DMS114 treated with DMSO at 0.1 percent for 48 hours (cell line): ENCODE measurements at regions not wholly inside any gene's neighbourhood (a gene's known extent, or its start where the extent isn't known, plus 50 kb on each side); places are given as distances from the start of the nearest gene placed in this dataset.

Experiments used
- DNase-seq: peaks from one replicate; lab custom pipeline; 2025; ENCODE audit not compliant: unreplicated experiment; lab: John Stamatoyannopoulos, UW

DNA sequence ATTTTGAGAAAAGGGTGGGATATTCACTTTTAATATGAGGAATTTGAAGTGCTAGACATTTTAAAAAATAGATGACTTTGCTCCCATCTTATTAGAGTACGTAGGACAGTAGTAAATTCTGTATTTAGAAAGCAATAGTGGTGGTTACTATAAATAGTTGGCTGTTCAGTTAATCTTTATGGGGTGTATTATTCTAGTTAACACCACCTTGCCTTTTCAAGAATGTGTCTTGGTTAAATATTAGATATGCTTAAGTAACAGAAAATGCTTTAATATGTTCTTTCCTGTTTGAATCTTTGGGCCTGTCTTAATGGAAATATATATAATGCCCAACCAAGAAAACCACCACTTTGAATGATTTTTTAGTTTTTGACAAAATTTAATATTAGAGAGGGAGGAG is 608.7 kb upstream of the FAM174A start:
- DNase-seq, result no peak

- no peak for DNase-seq
These were observed 612.8 kb upstream of the FAM174A start for GRCh38 chr5:99922386-99922785.

- no peak for DNase-seq
These were observed 623.2 kb upstream of the FAM174A start for GRCh38 chr5:99911971-99912370.

DNA sequence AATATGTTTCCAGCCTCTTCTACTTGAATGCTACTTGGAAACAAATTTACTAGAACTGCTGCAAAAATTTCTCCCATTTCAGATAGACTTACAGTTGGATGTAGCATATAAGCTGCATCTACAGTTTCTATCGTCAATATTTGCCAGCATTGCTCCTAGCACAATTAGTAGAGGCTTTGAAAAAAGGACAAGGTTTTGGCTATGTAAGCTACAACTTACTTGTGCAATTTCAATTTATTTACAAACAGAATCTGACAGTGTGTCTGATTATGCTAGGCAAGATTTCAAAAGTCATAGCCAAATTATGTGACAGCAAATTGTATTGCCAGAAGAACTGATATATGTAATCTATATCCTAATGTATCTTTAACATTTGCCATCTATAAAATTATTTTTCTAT is 628.4 kb upstream of the FAM174A start:
- no peak for DNase-seq

- no peak for DNase-seq
These were observed 633.2 kb upstream of the FAM174A start for GRCh38 chr5:99901972-99902371.

- no peak for DNase-seq
These were observed 634.8 kb upstream of the FAM174A start for GRCh38 chr5:99900302-99900852.

GRCh38 chr5:99879791-99880511 is 655.2 kb upstream of the FAM174A start:
- no peak for DNase-seq

- DNase-seq, result no peak
These were observed 656.3 kb upstream of the FAM174A start for GRCh38 chr5:99878830-99879229.

- DNase-seq, result no peak
These were observed 668.4 kb upstream of the FAM174A start for GRCh38 chr5:99866740-99867139.

DNA sequence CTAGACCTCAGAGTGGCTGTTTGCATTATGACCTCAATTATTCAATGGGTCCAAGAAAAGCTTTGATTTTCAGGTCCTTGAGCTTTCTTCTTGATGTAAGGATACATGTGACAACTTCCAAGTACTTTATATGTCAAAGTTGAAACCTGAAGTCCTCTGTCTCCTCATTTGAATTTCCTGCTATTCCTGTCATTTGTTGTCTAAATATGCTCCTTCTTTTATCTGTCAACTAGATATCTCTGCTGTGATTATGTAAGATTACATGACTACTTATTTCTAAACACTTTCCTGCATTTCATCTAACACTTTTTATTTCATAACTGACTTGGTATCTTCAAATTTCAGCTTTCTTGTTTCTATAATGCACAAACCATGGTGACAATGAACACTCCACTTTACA is 670.0 kb upstream of the FAM174A start:
- no peak for DNase-seq

DNA sequence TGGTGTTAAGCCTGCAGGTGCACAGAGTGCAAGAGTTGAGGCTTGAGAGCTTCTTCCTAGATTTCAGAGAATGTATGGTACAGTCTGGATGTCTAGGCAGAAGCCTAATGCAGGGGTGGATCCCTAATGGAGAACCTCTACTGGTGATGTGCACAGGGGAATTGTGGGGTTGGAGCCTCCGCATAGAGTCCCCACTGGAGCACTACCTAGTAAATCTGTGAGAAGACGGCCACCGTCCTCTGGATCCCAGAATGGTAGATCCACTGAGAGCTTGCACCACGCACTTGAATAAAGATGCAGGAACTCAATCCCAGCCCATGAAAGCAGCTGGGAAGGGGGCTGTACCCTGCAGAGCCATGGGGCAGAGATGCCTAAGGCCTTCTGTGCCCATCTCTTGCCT is 699.4 kb upstream of the FAM174A start:
- no peak for DNase-seq

DNA sequence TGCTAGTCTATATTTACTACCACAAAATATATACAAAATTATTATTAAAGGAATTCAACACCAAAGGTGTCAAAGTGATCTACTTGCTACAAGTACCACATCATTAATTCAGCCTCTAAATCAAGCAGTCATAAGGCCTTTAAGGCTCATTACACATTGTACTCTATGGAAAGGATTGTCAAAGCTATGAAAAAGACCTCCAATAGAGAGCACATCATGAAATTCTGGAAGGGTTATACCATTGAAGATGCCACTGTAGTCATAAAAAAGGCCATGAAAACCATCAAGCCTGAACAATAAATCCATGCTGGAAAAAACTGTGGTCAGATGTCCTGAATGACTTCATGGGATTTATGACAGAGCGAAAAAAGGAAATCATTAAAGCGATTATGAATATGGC is 708.0 kb upstream of the FAM174A start:
- no peak for DNase-seq

- no peak for DNase-seq
These were observed 717.4 kb upstream of the FAM174A start for GRCh38 chr5:99817796-99818195.

- no peak for DNase-seq
These were observed 720.7 kb upstream of the FAM174A start for GRCh38 chr5:99814321-99815063.

DNA sequence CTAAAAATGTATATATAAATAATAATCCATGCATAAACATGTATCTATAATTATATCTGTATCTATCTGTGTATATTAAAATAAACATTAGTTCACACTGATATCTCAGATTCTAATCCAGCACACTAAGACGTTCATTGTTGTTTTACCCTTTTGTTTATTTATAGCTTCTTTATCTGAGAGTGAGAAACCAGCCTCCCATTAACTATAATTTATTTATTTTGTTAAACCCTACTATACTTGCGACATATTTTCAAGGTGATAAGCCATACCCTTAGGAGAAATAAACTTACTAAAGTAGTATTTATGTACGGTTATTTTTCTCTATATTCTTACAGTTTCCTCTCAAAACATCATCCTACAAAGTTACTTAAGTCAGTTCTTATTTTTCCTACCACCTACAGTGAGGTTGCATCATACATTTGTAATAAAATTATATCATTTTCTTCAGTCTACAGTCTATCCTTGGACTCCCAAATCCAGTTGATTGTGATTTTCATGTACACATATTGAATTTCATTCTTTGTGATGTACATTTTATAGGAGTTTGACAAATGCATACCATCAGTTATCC is 726.4 kb upstream of the FAM174A start:
- no peak for DNase-seq

DNA sequence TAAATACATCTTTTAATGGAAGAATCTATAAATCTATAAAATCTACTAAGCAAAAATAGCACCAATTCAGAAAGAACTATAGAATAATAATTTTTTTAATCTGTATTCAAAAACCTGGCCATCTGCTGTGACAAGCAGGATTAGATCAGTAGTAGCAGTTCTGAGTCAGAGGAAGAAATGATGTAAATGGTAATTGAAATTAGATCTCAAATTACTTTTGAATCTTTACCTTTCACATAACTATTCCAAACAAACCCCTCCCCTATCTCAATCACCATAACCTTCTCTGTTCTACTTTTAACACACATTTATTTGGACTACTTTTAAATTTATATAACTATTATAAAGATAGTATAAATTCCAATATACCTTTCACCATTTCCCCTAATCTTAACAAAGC is 727.8 kb upstream of the FAM174A start:
- DNase-seq, result no peak

DNA sequence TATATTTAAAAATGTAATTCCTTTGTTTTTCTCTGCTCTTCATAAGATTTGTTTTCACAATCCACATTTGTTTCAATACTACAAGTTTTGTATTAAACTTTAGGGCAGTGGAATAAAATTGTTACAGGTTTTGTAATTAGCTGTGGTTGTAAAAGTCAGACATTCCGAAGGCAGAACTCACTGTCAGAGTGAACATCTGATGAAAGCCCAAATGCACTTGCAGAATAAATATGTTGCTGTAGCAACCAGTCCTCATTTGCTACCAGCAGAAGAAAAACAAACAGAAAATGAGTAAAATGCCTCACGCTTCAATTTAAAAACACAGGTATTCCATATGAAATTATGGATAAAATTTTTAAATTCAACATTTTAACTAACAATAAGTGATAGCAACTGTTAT is 740.1 kb upstream of the FAM174A start:
- no peak for DNase-seq

- no peak for DNase-seq
These were observed 746.7 kb upstream of the FAM174A start for GRCh38 chr5:99788482-99788881.

- DNase-seq, result no peak
These were observed 760.0 kb upstream of the FAM174A start for GRCh38 chr5:99775189-99775588.

DNA sequence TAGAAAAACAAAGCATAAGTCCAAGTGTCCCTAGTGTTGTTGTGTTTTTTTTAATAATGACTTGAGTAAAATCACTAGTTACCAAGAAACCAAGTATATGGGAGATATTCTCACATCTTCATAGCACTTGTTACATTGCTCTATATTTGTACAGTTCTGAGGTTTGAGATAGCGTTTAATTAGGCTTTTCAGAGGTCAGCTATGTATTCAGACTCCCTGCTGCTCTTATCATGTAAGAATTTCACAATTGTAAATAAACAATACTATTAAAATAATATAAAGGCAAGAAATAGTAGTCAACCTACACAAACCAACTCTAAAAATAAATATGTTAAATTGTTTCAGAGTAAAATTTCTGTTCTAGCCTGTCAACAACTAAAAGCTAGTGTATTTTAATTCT is 761.9 kb upstream of the FAM174A start:
- DNase-seq, result no peak

GRCh38 chr5:99771296-99771695 is 763.9 kb upstream of the FAM174A start:
- no peak for DNase-seq

GRCh38 chr5:99765011-99765410 is 770.2 kb upstream of the FAM174A start:
- DNase-seq, result no peak
